Activated naive CD8-positive, alpha-beta T cell treated with anti-CD3 and anti-CD28 coated beads, Interleukin-2, amount 50 U/mL, for 24 hours (primary cell): ENCODE measurements at regions not wholly inside any gene's neighbourhood (a gene's known extent, or its start where the extent isn't known, plus 50 kb on each side); places are given as distances from the start of the nearest gene placed in this dataset.
"Not testable (repeated sequence)": the region's sequence is repeated elsewhere in the genome, so short reads cannot be mapped to it uniquely, and the experiment has no call there.

Source experiments
- ATAC-seq: fragments of 150-1000 bp; cut with Tn5 transposase; one replicate; pipeline ENCODE4 v1.10.0; 2021
- DNase-seq: peaks from one replicate; pipeline ENCODE4 v3.0.0; 2021
- H3K27ac Mint-ChIP-seq: one replicate; pipeline ENCODE4 v1.8.0; 2021; ENCODE audit warnings: mild to moderate bottlenecking, mixed read lengths
- H3K27me3 Mint-ChIP-seq: one replicate; pipeline ENCODE4 v1.8.0; 2021; ENCODE audit warnings: mixed read lengths
- H3K36me3 Mint-ChIP-seq: one replicate; pipeline ENCODE4 v1.8.0; 2021; ENCODE audit warnings: low read depth, mixed read lengths
- H3K4me1 Mint-ChIP-seq: one replicate; pipeline ENCODE4 v1.8.0; 2021; ENCODE audit warnings: mixed read lengths
- H3K4me3 Mint-ChIP-seq: one replicate; pipeline ENCODE4 v1.8.0; 2021; ENCODE audit warnings: mild to moderate bottlenecking, moderate library complexity, mixed read lengths
- H3K9me3 Mint-ChIP-seq: one replicate; pipeline ENCODE4 v1.8.0; 2021; ENCODE audit warnings: mixed read lengths

DNA sequence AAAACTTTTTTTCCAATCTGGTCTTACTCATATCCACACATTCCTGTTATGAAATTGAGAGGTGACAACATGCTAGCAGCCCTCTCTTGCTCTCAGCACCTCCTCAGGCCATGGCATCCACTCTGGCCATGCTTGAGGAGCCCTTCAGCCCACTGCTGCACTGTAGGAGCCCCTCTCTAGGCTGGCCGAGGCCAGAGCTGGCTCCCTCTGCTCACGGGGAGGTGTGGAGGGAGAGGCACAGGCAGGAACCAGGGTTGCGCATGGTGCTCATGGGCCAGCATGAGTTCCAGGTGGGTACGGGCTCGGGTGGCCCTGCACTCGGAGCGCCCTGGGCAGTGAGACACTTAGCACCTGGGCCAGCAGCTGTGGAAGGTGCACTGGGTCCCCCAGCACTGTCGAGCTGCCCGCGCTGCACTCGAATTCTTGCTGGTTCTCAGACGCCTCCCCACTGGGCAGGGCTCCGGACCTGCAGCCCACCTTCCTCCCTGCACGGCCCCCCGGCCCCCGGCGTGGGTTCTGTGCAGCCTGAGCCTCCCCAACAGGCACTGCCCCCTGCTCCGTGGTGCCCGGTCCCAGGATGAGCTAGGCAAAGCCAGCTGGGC, 1669.6 kb upstream of the CELF4 start:
- H3K9me3 Mint-ChIP-seq = peaks cover 3% of the 10 kb centered on the region
- no peaks in the 10 kb centered on the region for H3K4me1 Mint-ChIP-seq
- no peaks in the 10 kb centered on the region for H3K27me3 Mint-ChIP-seq
- H3K36me3 Mint-ChIP-seq = no peaks in the 10 kb centered on the region
- no peak for DNase-seq
- ATAC-seq = peak; percentile 15
- no peak overlapping the region for H3K4me3 Mint-ChIP-seq
- H3K27ac Mint-ChIP-seq = no peak overlapping the region

DNA sequence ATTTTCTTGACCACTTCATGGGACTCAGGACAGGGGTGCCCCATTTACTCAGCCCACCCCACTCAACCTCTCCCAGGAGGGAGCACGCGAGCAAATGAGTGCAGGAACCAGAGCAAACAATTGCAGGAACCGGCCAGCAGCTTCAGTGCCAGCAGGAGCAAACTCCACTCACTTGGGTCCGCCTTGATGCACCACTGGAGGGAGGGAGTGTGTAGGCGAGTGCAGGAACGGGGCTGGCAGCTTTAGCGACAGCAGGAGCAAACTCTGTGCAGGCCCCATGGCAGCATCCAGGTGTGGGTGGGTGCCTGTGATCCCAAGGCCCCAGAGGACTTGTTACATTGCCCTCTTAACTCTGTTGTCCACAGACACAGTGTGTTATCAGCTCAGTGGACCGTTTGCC, 1667.3 kb upstream of the CELF4 start:
- Mint-ChIP-seq H3K27ac (no peak overlapping the region), H3K4me3 (no peak overlapping the region), H3K36me3 (no peaks in the 10 kb centered on the region), H3K27me3 (no peaks in the 10 kb centered on the region), H3K9me3 (peaks cover 3% of the 10 kb centered on the region), H3K4me1 (no peaks in the 10 kb centered on the region)
- ATAC-seq (no peak), DNase-seq (no peak)

DNA sequence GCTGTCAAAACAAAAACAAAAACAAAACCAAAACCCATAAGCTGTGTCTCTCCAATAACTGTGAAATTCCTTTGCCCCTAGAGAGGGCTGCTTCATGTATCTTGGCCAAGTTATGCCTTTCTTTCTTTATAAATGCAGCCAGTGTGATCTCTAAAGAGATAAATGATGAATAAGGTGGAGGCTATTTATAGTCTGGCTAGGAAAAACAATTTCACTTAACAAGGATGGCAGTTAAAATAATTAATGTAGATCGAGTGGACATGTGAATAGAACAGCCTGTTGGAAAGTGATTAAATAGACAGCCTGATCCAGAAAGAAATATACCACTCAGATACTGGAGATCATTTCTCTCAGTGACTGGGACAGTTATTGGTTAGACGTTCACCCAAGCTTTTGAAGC, 1666.9 kb upstream of the CELF4 start:
- Mint-ChIP-seq H3K9me3 (no peaks in the 10 kb centered on the region), H3K4me3 (no peak overlapping the region), H3K27ac (no peak overlapping the region), H3K27me3 (no peaks in the 10 kb centered on the region), H3K4me1 (no peaks in the 10 kb centered on the region), H3K36me3 (no peaks in the 10 kb centered on the region)
- ATAC-seq (no peak), DNase-seq (no peak)

DNA sequence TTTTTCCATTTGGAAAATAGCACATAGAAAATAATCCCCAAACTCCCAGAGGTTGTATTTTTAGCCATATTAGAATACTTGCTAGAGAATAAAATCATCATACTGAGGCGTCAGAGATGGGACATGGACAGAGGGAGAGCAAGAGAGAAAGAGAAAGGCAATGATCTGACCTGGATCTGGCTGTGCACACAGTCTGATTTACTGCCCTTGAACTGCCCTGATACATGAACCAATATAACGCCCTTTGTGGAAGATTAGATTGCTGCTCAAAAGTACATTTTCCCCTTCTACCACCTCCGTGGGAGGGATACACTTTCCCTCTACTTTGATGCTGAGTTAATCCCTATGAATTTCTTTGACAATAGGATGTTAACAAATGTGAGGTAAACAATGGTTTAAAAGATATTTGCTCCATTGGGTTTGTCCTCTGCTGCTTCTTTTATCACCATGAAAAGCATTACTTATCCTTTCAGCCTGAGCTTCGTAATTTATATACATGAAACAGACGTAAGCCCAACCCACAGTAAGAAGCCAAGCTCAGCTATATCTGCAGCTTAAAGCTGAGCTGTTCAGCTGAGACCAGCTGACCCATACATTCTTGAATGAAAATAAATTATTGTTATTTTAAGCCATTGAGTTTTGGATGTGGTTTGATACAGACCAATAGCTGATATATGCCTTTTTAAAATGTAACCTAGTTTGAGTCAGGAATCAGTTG, 1664.6 kb upstream of the CELF4 start:
- no peaks in the 10 kb centered on the region for H3K36me3 Mint-ChIP-seq

DNA sequence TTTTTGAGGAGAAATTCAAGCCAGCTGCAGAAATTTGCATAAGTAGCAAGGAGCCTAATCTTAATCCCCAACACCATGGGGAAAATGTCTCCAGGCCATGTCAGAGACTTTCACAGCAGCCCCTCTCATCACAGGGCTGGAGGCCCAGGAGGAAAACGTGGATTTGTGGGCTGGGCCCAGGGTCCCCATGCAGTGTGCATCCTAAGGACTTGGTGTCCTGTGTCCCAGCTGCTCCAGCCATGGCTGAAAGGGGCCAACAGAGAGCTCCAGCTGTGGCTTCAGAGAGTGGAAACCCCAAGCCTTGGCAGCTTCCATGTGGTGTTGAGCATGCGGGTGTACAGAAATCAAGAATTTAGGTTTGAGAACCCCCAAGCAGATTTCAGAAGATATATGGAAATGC, 1662.2 kb upstream of the CELF4 start:
- H3K27me3 Mint-ChIP-seq, H3K27ac Mint-ChIP-seq, H3K4me1 Mint-ChIP-seq, H3K4me3 Mint-ChIP-seq, ATAC-seq, DNase-seq, H3K36me3 Mint-ChIP-seq: not testable (repeated sequence)
- peaks cover 14% of the 10 kb centered on the region for H3K9me3 Mint-ChIP-seq

More for the DNA sequence above, 1664.6 kb upstream of the CELF4 start:
- Mint-ChIP-seq H3K9me3 (peaks cover 11% of the 10 kb centered on the region), H3K4me1 (no peaks in the 10 kb centered on the region), H3K27ac (no peak overlapping the region), H3K4me3 (no peak overlapping the region), H3K27me3 (no peaks in the 10 kb centered on the region)
- DNase-seq (no peak), ATAC-seq (no peak)

DNA sequence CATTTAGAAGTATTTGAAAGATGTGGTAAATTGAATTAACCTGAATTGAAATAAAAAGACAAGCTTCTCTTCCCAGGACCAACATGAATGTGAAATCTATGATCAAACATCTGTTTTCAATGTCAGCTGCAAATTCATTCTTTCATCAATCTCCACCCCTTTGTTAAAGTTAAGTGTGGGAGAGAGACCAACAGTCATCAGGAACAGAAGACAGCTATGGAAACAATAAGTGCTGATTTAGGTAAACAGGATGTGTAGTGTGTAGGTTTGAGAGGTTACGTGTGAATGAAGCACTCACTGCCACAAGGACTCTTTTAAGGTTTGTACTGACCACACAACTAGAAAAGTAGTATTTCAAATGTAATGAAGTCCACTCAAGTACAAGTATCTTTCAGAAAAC, 1659.8 kb upstream of the CELF4 start:
- DNase-seq (no peak), ATAC-seq (no peak)
- H3K9me3 Mint-ChIP-seq = peaks cover 14% of the 10 kb centered on the region
- no peak overlapping the region for H3K27ac Mint-ChIP-seq
- no peaks in the 10 kb centered on the region for H3K27me3 Mint-ChIP-seq
- H3K4me1 Mint-ChIP-seq = no peaks in the 10 kb centered on the region
- no peak overlapping the region for H3K4me3 Mint-ChIP-seq
- H3K36me3 Mint-ChIP-seq = no peaks in the 10 kb centered on the region

DNA sequence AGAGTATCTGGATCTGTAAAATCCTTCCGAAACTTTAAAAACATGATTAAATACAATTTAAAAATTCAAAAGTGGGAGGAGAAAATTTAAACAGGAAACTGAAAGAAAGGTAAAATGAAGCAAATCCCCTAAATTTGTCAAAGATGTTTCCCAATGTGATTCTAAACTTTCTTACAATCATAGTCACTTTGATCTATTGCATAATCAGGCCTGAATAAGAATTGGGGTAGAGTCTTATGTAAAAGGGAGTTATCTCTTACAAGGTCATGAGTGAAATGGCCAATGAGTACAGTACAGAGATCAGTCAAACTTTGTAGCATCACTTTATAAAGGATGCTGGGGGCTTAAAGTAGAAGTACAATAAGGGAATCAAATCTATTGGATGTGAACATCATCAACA, 1657.7 kb upstream of the CELF4 start:
- Mint-ChIP-seq H3K27ac (no peak overlapping the region), H3K4me3 (no peak overlapping the region), H3K9me3 (peaks cover 14% of the 10 kb centered on the region), H3K27me3 (no peaks in the 10 kb centered on the region), H3K4me1 (no peaks in the 10 kb centered on the region), H3K36me3 (no peaks in the 10 kb centered on the region)
- DNase-seq (no peak), ATAC-seq (no peak)

DNA sequence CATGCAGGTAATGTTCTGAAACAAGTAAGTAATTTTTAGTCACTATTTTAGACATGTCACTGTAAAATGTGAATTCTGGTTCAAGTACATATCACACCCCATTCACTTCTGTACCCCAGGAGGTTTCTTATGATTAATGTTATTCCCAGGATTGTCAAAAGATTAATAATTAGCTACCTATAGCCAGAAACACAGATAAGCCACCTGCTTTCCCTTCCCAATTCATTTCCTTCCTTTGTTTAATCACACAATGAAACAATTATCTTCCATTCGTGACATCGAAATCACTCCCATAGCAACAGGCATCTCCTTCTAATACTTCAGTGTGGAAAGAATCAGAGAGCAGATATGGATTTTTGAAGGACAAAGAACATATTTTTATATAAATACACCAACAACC, 1650.3 kb upstream of the CELF4 start:
- Mint-ChIP-seq H3K36me3 (no peaks in the 10 kb centered on the region), H3K4me1 (no peaks in the 10 kb centered on the region)
- DNase-seq = no peak

DNA sequence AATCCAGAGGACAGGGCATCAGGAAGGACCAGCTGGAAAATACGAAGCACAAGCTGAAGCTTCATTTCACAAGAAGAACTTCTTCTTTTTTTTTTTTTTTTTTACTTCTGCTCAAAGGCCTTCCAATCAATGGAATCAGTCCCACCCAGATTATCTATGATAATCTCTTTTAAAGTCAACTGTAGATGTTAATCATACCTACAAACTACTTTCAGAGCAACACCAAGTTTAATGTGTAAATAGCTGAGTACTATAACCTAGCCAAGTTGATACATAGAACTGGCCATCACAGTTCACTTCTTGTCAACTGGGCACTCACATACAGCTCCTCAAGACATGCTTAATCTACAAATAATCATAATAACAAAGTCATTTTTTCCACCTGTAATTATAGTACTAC, 1645.9 kb upstream of the CELF4 start:
- Mint-ChIP-seq H3K36me3 (no peaks in the 10 kb centered on the region), H3K27ac (no peak overlapping the region), H3K4me1 (no peaks in the 10 kb centered on the region), H3K27me3 (no peaks in the 10 kb centered on the region), H3K9me3 (peaks cover 21% of the 10 kb centered on the region), H3K4me3 (no peak overlapping the region)
- no peak for DNase-seq
- no peak for ATAC-seq

More for the DNA sequence above, 1650.3 kb upstream of the CELF4 start:
- H3K4me3 Mint-ChIP-seq = no peak overlapping the region
- H3K27ac Mint-ChIP-seq = no peak overlapping the region
- peaks cover 19% of the 10 kb centered on the region for H3K9me3 Mint-ChIP-seq
- no peak for ATAC-seq
- no peaks in the 10 kb centered on the region for H3K27me3 Mint-ChIP-seq

DNA sequence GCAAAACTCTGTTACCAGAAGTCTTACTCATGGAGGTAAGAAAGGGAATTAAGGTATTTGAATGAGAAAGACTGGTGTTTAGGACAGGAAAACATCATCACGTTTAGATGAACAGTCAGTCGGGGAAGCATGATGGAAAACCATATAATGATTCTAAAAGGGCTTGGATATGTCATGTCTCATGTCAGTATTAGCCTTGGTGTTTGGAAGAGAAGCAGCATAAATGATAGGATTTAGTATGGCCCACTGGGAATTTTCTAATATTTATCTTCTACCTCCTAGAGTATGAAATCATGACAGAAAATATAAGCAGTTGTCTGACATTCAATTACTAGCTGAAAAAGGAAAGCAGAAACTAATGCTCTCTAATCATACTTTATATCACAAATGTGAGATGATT, 1643.6 kb upstream of the CELF4 start:
- H3K4me3 Mint-ChIP-seq = no peak overlapping the region
- ATAC-seq = no peak
- H3K9me3 Mint-ChIP-seq = peaks cover 21% of the 10 kb centered on the region
- H3K36me3 Mint-ChIP-seq = no peaks in the 10 kb centered on the region
- H3K27ac Mint-ChIP-seq = no peak overlapping the region
- DNase-seq = no peak
- no peaks in the 10 kb centered on the region for H3K27me3 Mint-ChIP-seq
- no peaks in the 10 kb centered on the region for H3K4me1 Mint-ChIP-seq

DNA sequence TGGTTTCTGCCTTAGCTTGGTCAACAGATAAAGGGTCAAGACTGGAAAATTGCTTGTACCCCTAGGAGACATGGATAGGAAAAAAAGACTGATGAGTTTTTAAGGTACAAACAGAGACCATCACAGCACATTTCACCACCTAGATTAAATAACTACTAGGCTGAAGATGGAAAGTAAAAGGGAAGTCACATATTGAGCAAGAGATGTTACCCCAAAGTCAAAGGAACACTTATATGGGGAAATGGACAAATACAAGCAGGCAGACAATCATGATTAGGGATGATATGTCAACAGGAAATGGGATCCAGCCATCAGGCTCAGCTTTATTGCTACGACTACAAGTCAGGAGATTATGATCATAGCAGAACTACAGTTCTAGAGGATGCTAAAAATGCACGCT, 1643.1 kb upstream of the CELF4 start:
- peaks cover 17% of the 10 kb centered on the region for H3K9me3 Mint-ChIP-seq

DNA sequence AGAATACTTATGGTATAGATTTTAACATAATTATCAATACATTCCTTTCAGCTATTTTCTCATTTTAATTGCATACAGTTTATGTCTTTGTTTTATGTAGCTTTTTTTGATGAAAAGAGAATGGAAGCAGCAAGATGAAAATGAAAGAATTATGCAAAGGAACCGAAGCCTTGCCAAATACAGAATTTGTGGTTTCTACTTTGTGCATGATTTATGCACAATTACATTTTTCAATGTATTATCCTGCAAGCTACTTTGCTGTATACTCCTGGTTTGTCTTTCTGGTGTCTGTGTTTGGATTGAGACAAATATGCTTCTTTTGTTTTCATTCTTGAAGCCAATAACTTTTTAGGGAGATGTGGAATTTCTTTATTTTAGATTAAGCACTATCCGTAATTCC, 1642.6 kb upstream of the CELF4 start:
- DNase-seq (no peak), ATAC-seq (no peak)
- H3K9me3 Mint-ChIP-seq = peaks cover 17% of the 10 kb centered on the region
- H3K27me3 Mint-ChIP-seq = no peaks in the 10 kb centered on the region
- no peak overlapping the region for H3K27ac Mint-ChIP-seq
- H3K36me3 Mint-ChIP-seq = no peaks in the 10 kb centered on the region
- no peak overlapping the region for H3K4me3 Mint-ChIP-seq
- H3K4me1 Mint-ChIP-seq = no peaks in the 10 kb centered on the region

More for the DNA sequence above, 1643.1 kb upstream of the CELF4 start:
- Mint-ChIP-seq H3K27me3 (no peaks in the 10 kb centered on the region), H3K4me1 (no peaks in the 10 kb centered on the region), H3K36me3 (no peaks in the 10 kb centered on the region), H3K4me3 (no peak overlapping the region), H3K27ac (no peak overlapping the region)
- DNase-seq (no peak), ATAC-seq (no peak)

DNA sequence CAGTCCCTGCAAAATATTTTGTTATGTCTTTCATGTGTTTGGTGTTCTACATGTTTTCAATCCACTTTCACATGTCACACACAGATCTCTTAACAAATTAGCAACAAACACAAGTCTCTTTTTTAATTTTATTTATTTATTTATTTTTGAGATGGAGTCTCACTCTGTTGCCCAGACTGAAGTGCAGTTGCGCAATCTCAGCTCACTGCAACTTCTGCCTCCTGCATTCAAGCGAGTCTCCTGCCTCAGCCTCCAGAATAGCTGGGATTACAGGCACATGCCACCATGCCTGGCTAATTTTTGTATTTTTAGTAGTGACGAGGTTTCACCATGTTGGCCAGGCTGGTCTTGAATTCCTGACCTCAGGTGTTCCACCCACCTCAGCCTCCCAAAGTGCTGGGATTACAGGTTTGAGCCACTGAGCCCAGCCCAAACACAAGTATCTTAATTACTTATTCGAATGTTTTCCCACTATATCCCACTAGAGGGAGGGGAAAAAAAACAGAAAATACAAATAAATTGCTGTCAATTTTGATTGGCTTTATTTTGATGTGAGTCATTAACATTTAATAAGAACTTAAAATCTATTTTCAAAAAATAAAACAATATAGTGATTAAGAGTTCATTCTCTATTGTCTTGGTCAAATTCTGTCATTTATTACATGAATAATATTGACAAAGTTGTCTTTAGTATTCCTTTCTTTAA, 1641.0 kb upstream of the CELF4 start:
- H3K4me1 Mint-ChIP-seq, H3K4me3 Mint-ChIP-seq, DNase-seq, H3K27ac Mint-ChIP-seq, ATAC-seq, H3K36me3 Mint-ChIP-seq, H3K27me3 Mint-ChIP-seq, H3K9me3 Mint-ChIP-seq: not testable (repeated sequence)

DNA sequence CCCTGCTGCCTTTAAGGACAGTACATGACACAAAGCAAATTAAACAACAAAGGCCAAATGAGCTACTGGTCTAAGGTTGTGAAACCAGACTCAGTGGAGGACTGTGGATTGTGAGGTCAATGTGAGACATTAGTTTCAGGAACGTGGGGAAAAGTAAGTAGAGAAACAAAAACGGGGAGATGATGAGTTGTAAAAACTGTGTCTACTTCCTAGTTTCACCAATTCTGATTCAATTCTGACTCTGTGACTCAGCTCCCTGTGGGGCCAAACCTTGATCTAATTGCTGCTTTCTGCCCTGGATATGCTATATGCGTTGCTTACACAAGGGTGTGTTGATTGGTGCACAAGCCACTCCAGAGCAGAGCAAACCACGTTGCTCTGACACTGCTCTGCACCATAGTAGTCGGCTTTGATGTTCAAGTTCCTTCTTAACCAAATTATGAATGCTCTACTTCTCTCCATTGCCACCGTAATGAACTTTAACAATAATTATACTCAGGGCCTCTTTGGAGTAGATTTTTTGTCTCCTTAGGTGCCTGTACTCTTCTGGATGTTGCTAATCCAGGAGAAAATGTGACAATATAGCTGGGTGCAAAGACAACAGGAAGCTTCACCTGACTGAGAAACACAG, 1640.1 kb upstream of the CELF4 start:
- Mint-ChIP-seq H3K9me3 (peaks cover 4% of the 10 kb centered on the region), H3K4me1 (no peaks in the 10 kb centered on the region), H3K27me3 (no peaks in the 10 kb centered on the region), H3K4me3 (no peak overlapping the region), H3K27ac (no peak overlapping the region), H3K36me3 (no peaks in the 10 kb centered on the region)
- ATAC-seq (no peak), DNase-seq (no peak)

DNA sequence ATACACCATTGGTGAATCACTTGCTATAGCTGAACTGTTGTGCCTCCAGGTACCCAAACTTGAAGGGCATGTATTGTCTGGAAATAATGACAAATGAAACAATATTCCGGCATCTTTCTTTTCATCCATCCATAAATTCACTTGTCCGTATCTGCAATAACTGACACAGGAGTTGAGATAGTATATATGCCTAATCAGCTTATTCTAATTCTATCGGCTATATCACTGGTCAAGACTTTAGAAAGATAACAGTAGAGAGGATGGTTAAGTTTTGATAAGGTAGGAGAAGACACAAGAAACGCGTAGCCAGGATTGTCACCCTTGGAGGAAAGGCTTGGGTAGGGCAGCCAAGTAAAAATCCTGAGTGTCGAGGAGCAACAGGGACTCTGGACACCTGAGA, 1634.6 kb upstream of the CELF4 start:
- H3K9me3 Mint-ChIP-seq = peaks cover 4% of the 10 kb centered on the region
- H3K4me1 Mint-ChIP-seq = no peaks in the 10 kb centered on the region
- no peak overlapping the region for H3K4me3 Mint-ChIP-seq
- ATAC-seq = no peak
- DNase-seq = no peak
- no peaks in the 10 kb centered on the region for H3K36me3 Mint-ChIP-seq
- no peaks in the 10 kb centered on the region for H3K27me3 Mint-ChIP-seq
- H3K27ac Mint-ChIP-seq = no peak overlapping the region
